SH-SY5Y (cell line): ENCODE measurements at regions not wholly inside any gene's neighbourhood (a gene's known extent, or its start where the extent isn't known, plus 50 kb on each side); places are given as distances from the start of the nearest gene placed in this dataset.

Source experiments
- GATA2 ChIP-seq: IDR thresholded peaks from 2 replicates; pipeline ENCODE4 v1.6.1; 2011; ENCODE audit warnings: mild to moderate bottlenecking, low read depth, low read length
- GATA3 ChIP-seq: IDR thresholded peaks from 2 replicates; pipeline ENCODE4 v1.6.1; 2011; ENCODE audit warnings: low read depth, mild to moderate bottlenecking, low read length, moderate library complexity

- no peak for TF ChIP-seq GATA2
- TF ChIP-seq GATA3, result no peak
These were observed 207.2 kb downstream of the RND3 start for GRCh38 chr2:150280231-150280630.
